ENCODE measurements at regions not wholly inside any gene's neighbourhood (a gene's known extent, or its start where the extent isn't known, plus 50 kb on each side); places are given as distances from the start of the nearest gene placed in this dataset.

DNA sequence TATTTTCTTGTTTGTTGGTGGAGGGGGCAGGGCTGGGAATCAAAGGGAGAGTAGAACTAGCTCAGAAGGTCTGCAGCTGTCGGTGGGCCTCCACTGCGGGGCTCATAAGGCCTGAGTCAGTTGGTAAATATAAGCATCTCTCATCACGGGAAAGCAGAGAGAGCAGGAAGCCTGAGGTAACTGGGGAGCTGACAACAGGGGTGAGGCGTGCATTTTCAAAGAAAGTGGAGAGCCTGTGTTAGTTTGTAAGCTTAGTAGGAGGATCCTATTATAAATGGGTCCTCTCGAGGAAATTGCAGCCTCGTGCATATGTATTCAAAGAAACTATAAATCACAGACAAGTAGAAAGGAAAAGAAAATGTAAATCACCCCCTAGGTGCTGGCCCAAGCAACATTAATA, 221.0 kb upstream of the CDH13 start:
- no peaks in the 10 kb centered on the region for H3K4me1 Mint-ChIP-seq
- H3K27me3 Mint-ChIP-seq: peaks cover 3% of the 10 kb centered on the region
- H3K9me3 Mint-ChIP-seq: no peaks in the 10 kb centered on the region
- intact Hi-C loops (cut with micrococcal nuclease): no loop called here
- no peak overlapping the region for H3K27ac Mint-ChIP-seq
- H3K36me3 Mint-ChIP-seq (ENCODE audit: low read depth): no peaks in the 10 kb centered on the region
- ChIA-PET CTCF (no interaction called here), POLR2A (no interaction called here)
- no peak for DNase-seq
- H3K4me3 Mint-ChIP-seq: no peak overlapping the region
- TF ChIP-seq, protein P1, sequence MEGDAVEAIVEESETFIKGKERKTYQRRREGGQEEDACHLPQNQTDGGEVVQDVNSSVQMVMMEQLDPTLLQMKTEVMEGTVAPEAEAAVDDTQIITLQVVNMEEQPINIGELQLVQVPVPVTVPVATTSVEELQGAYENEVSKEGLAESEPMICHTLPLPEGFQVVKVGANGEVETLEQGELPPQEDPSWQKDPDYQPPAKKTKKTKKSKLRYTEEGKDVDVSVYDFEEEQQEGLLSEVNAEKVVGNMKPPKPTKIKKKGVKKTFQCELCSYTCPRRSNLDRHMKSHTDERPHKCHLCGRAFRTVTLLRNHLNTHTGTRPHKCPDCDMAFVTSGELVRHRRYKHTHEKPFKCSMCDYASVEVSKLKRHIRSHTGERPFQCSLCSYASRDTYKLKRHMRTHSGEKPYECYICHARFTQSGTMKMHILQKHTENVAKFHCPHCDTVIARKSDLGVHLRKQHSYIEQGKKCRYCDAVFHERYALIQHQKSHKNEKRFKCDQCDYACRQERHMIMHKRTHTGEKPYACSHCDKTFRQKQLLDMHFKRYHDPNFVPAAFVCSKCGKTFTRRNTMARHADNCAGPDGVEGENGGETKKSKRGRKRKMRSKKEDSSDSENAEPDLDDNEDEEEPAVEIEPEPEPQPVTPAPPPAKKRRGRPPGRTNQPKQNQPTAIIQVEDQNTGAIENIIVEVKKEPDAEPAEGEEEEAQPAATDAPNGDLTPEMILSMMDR (IDR thresholded peaks at IDR 0.05): no peak
- no peak for ATAC-seq (ENCODE audit: low read depth)

GRCh38 chr16:82404586-82405315, 222.0 kb upstream of the CDH13 start:
- TF ChIP-seq, protein P1 (IDR thresholded peaks at IDR 0.05): no peak
- ChIA-PET CTCF (no interaction called here), POLR2A (no interaction called here)
- H3K36me3 Mint-ChIP-seq (ENCODE audit: low read depth): no peaks in the 10 kb centered on the region
- H3K4me1 Mint-ChIP-seq: no peaks in the 10 kb centered on the region
- DNase-seq: no peak
- no peak for ATAC-seq (ENCODE audit: low read depth)
- no peak overlapping the region for H3K4me3 Mint-ChIP-seq
- H3K27ac Mint-ChIP-seq: no peak overlapping the region
- no peaks in the 10 kb centered on the region for H3K9me3 Mint-ChIP-seq
- intact Hi-C loops (cut with micrococcal nuclease): no loop called here
- peaks cover 3% of the 10 kb centered on the region for H3K27me3 Mint-ChIP-seq

- H3K27ac Mint-ChIP-seq: no peak overlapping the region
- no peak for ATAC-seq (ENCODE audit: low read depth)
- H3K36me3 Mint-ChIP-seq (ENCODE audit: low read depth): no peaks in the 10 kb centered on the region
- TF ChIP-seq, protein P1 (IDR thresholded peaks at IDR 0.05): no peak
- H3K27me3 Mint-ChIP-seq: peaks cover 3% of the 10 kb centered on the region
- POLR2A ChIA-PET: no interaction called here
- CTCF ChIA-PET: no interaction called here
- no peaks in the 10 kb centered on the region for H3K9me3 Mint-ChIP-seq
- H3K4me1 Mint-ChIP-seq: no peaks in the 10 kb centered on the region
- intact Hi-C loops (cut with micrococcal nuclease): no loop called here
- no peak overlapping the region for H3K4me3 Mint-ChIP-seq
- DNase-seq: no peak
Measured at GRCh38 chr16:82402665-82403218, 224.0 kb upstream of the CDH13 start.

GRCh38 chr16:82400046-82400445, 226.7 kb upstream of the CDH13 start:
- Mint-ChIP-seq H3K27me3 (peaks cover 3% of the 10 kb centered on the region), H3K4me1 (no peaks in the 10 kb centered on the region), H3K27ac (no peak overlapping the region), H3K36me3 (ENCODE audit: low read depth) (no peaks in the 10 kb centered on the region), H3K4me3 (no peak overlapping the region), H3K9me3 (no peaks in the 10 kb centered on the region)
- TF ChIP-seq, protein P1 (IDR thresholded peaks at IDR 0.05): no peak
- ATAC-seq (ENCODE audit: low read depth) (no peak), DNase-seq (no peak)
- CTCF ChIA-PET: no interaction called here
- intact Hi-C loops (cut with micrococcal nuclease): no loop called here
- POLR2A ChIA-PET: no interaction called here

DNA sequence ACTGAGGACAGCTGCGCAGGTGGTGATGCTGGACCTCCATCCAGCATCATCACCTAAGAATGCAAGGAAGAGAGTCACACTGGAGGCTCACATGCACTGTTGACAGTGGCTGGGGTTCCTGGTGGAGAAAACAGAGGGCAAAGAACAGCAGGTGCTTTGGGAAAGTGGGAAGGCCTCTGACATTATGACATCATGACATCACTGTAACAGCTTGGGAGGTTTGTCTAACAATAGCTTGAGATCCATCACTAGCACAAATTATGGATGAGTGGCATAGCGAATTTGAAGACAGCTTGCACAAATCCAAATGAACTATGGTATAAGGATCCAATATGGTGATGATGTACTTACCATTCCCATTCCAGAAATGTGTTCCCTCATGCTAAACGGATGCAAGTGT, 226.5 kb upstream of the MPHOSPH6 start:
- Mint-ChIP-seq H3K9me3 (no peaks in the 10 kb centered on the region), H3K36me3 (ENCODE audit: low read depth) (no peaks in the 10 kb centered on the region), H3K4me3 (no peak overlapping the region), H3K4me1 (no peaks in the 10 kb centered on the region), H3K27me3 (peaks cover 7% of the 10 kb centered on the region), H3K27ac (no peak overlapping the region)
- ChIA-PET POLR2A (no interaction called here), CTCF (no interaction called here)
- TF ChIP-seq, protein P1 (IDR thresholded peaks at IDR 0.05): no peak
- DNase-seq (no peak), ATAC-seq (ENCODE audit: low read depth) (no peak)
- intact Hi-C loops (cut with micrococcal nuclease): no loop called here
